HEK293 (cell line): ENCODE measurements at regions not wholly inside any gene's neighbourhood (a gene's known extent, or its start where the extent isn't known, plus 50 kb on each side); places are given as distances from the start of the nearest gene placed in this dataset.
"Not testable (repeated sequence)": the region's sequence is repeated elsewhere in the genome, so short reads cannot be mapped to it uniquely, and the experiment has no call there.

Experiments used
- CTCF ChIA-PET: fragments of 350-600 bp; formaldehyde crosslinking; extraction: SDS; loops from one replicate; lab custom pipeline; 2021; ENCODE audit warnings: antibody characterized with exemption; lab: Yijun Ruan, JAX
- POLR2A ChIA-PET: fragments of 300-600 bp; formaldehyde crosslinking; extraction: SDS; loops from one replicate; lab custom pipeline; 2020; ENCODE audit warnings: antibody characterized with exemption, inconsistent platforms; lab: Yijun Ruan, JAX
- H3K27ac ChIP-seq: fragments of 200-500 bp; sonication (Bioruptor generic); 2 replicates; pipeline ENCODE4 v1.5.1; 2014; ENCODE audit warnings: low read depth, low read length, control low read depth, inconsistent platforms; ENCODE audit errors: extremely low read depth
- H3K36me3 ChIP-seq, 2 experiments: fragments of 200-500 bp in 1 of 2; sonication (Bioruptor generic) in 1 of 2; 1 replicate in 1 of 2; 2 replicates in 1 of 2; pipeline ENCODE4 v1.5.1; 2014 to 2017; ENCODE audit warnings: inconsistent platforms in 2 of 2, low read length in 2 of 2; ENCODE audit not compliant: control insufficient read depth in 2 of 2, insufficient read depth in 1 of 2
- H3K4me1 ChIP-seq: fragments of 200-500 bp; sonication (Bioruptor generic); 2 replicates; pipeline ENCODE4 v1.5.1; 2014; ENCODE audit warnings: mild to moderate bottlenecking, low read length, inconsistent platforms; ENCODE audit not compliant: control insufficient read depth, insufficient read depth
- H3K4me3 ChIP-seq: 2 replicates; pipeline ENCODE4 v1.5.1; 2011; ENCODE audit warnings: low read depth, mild to moderate bottlenecking, control low read depth, low read length, moderate library complexity
- H3K9me3 ChIP-seq: fragments of 200-500 bp; sonication (Bioruptor generic); 2 replicates; pipeline ENCODE4 v1.5.1; 2014; ENCODE audit warnings: low read depth, low read length, inconsistent platforms; ENCODE audit not compliant: control insufficient read depth, insufficient read depth
- ATF2 ChIP-seq: fragments of 450-650 bp; formaldehyde crosslinking; IDR thresholded peaks from 2 replicates; pipeline ENCODE4 v1.5.1; 2016; ENCODE audit warnings: missing biosample characterization, missing genetic modification characterization, low read depth
- ELK4 ChIP-seq: IDR thresholded peaks from 2 replicates; pipeline ENCODE4 v1.6.1; 2011; ENCODE audit warnings: mild to moderate bottlenecking, low read depth, low read length, borderline replicate concordance
- GFI1B ChIP-seq: fragments of 450-650 bp; formaldehyde crosslinking; IDR thresholded peaks from 2 replicates; pipeline ENCODE4 v1.5.1; 2016; ENCODE audit warnings: missing biosample characterization, missing genetic modification characterization
- GLIS2 ChIP-seq: fragments of 450-650 bp; formaldehyde crosslinking; IDR thresholded peaks from 2 replicates; pipeline ENCODE4 v1.5.1; 2016; ENCODE audit warnings: missing biosample characterization, missing genetic modification characterization
- KLF16 ChIP-seq: fragments of 450-650 bp; formaldehyde crosslinking; IDR thresholded peaks from 2 replicates; pipeline ENCODE4 v1.5.1; 2017; ENCODE audit warnings: missing biosample characterization, missing genetic modification characterization
- KLF9 ChIP-seq: fragments of 450-650 bp; formaldehyde crosslinking; IDR thresholded peaks from 2 replicates; pipeline ENCODE4 v1.5.1; 2016; ENCODE audit warnings: missing biosample characterization, missing genetic modification characterization, low read depth
- MYNN ChIP-seq: fragments of 450-650 bp; formaldehyde crosslinking; IDR thresholded peaks from 2 replicates; pipeline ENCODE4 v1.5.1; 2016; ENCODE audit warnings: missing biosample characterization, missing genetic modification characterization, borderline replicate concordance
- WT1 ChIP-seq: fragments of 450-650 bp; formaldehyde crosslinking; IDR thresholded peaks from 2 replicates; pipeline ENCODE4 v1.5.1; 2016; ENCODE audit warnings: missing biosample characterization, missing genetic modification characterization
- ZBTB20 ChIP-seq: fragments of 450-650 bp; formaldehyde crosslinking; IDR thresholded peaks from 2 replicates; pipeline ENCODE4 v1.5.1; 2016; ENCODE audit warnings: missing biosample characterization, missing genetic modification characterization
- ZNF114 ChIP-seq: fragments of 450-650 bp; formaldehyde crosslinking; IDR thresholded peaks from 2 replicates; pipeline ENCODE4 v1.5.0; 2017; ENCODE audit warnings: missing biosample characterization, missing genetic modification characterization
- ZNF2 ChIP-seq: fragments of 450-650 bp; formaldehyde crosslinking; IDR thresholded peaks from 2 replicates; pipeline ENCODE4 v1.5.1; 2016; ENCODE audit warnings: missing biosample characterization, missing genetic modification characterization
- ZNF280C ChIP-seq: fragments of 450-650 bp; formaldehyde crosslinking; IDR thresholded peaks from 2 replicates; pipeline ENCODE4 v1.5.1; 2016; ENCODE audit warnings: missing biosample characterization, missing genetic modification characterization
- ZNF404 ChIP-seq: fragments of 450-650 bp; formaldehyde crosslinking; IDR thresholded peaks from 2 replicates; pipeline ENCODE4 v1.5.1; 2017; ENCODE audit warnings: missing biosample characterization, missing genetic modification characterization
- ZNF416 ChIP-seq: fragments of 450-650 bp; formaldehyde crosslinking; IDR thresholded peaks from 2 replicates; pipeline ENCODE4 v1.5.1; 2016; ENCODE audit warnings: missing biosample characterization, missing genetic modification characterization
- ZNF423 ChIP-seq: fragments of 450-650 bp; formaldehyde crosslinking; IDR thresholded peaks from 2 replicates; pipeline ENCODE4 v1.5.1; 2016; ENCODE audit warnings: missing biosample characterization, missing genetic modification characterization
- ZNF549 ChIP-seq: fragments of 450-650 bp; IDR thresholded peaks from 2 replicates; pipeline ENCODE4 v1.5.1; 2018; ENCODE audit warnings: missing biosample characterization, missing genetic modification characterization, mild to moderate bottlenecking, inconsistent platforms, moderate library complexity
- ZNF639 ChIP-seq: fragments of 450-650 bp; formaldehyde crosslinking; IDR thresholded peaks from 2 replicates; pipeline ENCODE4 v1.5.1; 2016; ENCODE audit warnings: missing biosample characterization, missing genetic modification characterization

GRCh38 chr15:47095833-47096232 lies 621.5 kb upstream of the SEMA6D start (continued):
- no peak for TF ChIP-seq ZNF416 (tag by site-specific recombination)
- TF ChIP-seq GFI1B = no peak
- TF ChIP-seq ZNF549 = no peak
- TF ChIP-seq ZNF639 (tag by site-specific recombination) = no peak
- no peak for TF ChIP-seq ZNF2 (tag by site-specific recombination)

- POLR2A ChIA-PET, H3K36me3 ChIP-seq: not testable (repeated sequence)
Measured at GRCh38 chr15:47098526-47098925, 618.8 kb upstream of the SEMA6D start.

GRCh38 chr15:47099801-47100200 lies 617.5 kb upstream of the SEMA6D start:
- H3K4me3 ChIP-seq, H3K27ac ChIP-seq, H3K4me1 ChIP-seq, H3K9me3 ChIP-seq, POLR2A ChIA-PET, CTCF ChIA-PET, H3K36me3 ChIP-seq: not testable (repeated sequence)

More at GRCh38 chr15:47098526-47098925, 618.8 kb upstream of the SEMA6D start:
- CTCF ChIA-PET, H3K9me3 ChIP-seq, H3K4me3 ChIP-seq, H3K27ac ChIP-seq, H3K4me1 ChIP-seq: not testable (repeated sequence)

- POLR2A ChIA-PET, H3K9me3 ChIP-seq: not testable (repeated sequence)
Measured at GRCh38 chr15:47108800-47109199, 608.5 kb upstream of the SEMA6D start.

GRCh38 chr15:47116698-47117097 lies 600.6 kb upstream of the SEMA6D start:
- no peaks in the 10 kb centered on the region for H3K9me3 ChIP-seq

More at GRCh38 chr15:47108800-47109199, 608.5 kb upstream of the SEMA6D start:
- H3K27ac ChIP-seq, H3K4me3 ChIP-seq, CTCF ChIA-PET, H3K36me3 ChIP-seq, H3K4me1 ChIP-seq: not testable (repeated sequence)

More at GRCh38 chr15:47116698-47117097, 600.6 kb upstream of the SEMA6D start:
- POLR2A ChIA-PET = no interaction called here
- Histone ChIP-seq H3K4me1 (no peaks in the 10 kb centered on the region), H3K36me3 (no peaks in the 10 kb centered on the region), H3K27ac (no peak overlapping the region), H3K4me3 (no peak overlapping the region)
- CTCF ChIA-PET = no interaction called here
- TF ChIP-seq ATF2 (tag by site-specific recombination) = no peak
- TF ChIP-seq ZNF404 (tag by site-specific recombination) = no peak
- TF ChIP-seq GLIS2 (tag by site-specific recombination) = no peak
- no peak for TF ChIP-seq ELK4
- no peak for TF ChIP-seq ZNF423
- no peak for TF ChIP-seq WT1 (tag by site-specific recombination)
- TF ChIP-seq ZNF2 (tag by site-specific recombination) = no peak
- TF ChIP-seq ZNF114 = no peak
- no peak for TF ChIP-seq KLF16
- no peak for TF ChIP-seq MYNN
- TF ChIP-seq KLF9 = no peak
- no peak for TF ChIP-seq ZBTB20 (tag by site-specific recombination)
- no peak for TF ChIP-seq ZNF280C
